ENCODE measurements at regions not wholly inside any gene's neighbourhood (a gene's known extent, or its start where the extent isn't known, plus 50 kb on each side); places are given as distances from the start of the nearest gene placed in this dataset.

- Histone ChIP-seq H3K36me3 (ENCODE audit: insufficient read depth, insufficient read length, low read length) (no peaks in the 10 kb centered on the region), H3K9ac (ENCODE audit: insufficient read length, low read depth) (no peak overlapping the region), H3K4me1 (ENCODE audit: insufficient read depth, insufficient read length) (no peaks in the 10 kb centered on the region), H3K4me3 (ENCODE audit: insufficient read length, low read depth) (no peak overlapping the region), H3K9me3 (ENCODE audit: insufficient read depth, low read length) (no peaks in the 10 kb centered on the region), H3K27me3 (ENCODE audit: insufficient read depth, insufficient read length) (no peaks in the 10 kb centered on the region)
- no peak for TF ChIP-seq SUZ12 (IDR thresholded peaks at IDR 0.05; ENCODE audit: extremely low read depth, insufficient read depth, insufficient read length)
- no peak for DNase-seq (ENCODE audit: low read depth, low spot score)
Measured at GRCh38 chr20:22929661-22930060, 105.5 kb upstream of the SSTR4 start.

GRCh38 chr20:22931653-22932608, 103.2 kb upstream of the SSTR4 start:
- no peaks in the 10 kb centered on the region for H3K36me3 ChIP-seq (ENCODE audit: insufficient read depth, insufficient read length, low read length)
- H3K27me3 ChIP-seq (ENCODE audit: insufficient read depth, insufficient read length): no peaks in the 10 kb centered on the region
- H3K4me1 ChIP-seq (ENCODE audit: insufficient read depth, insufficient read length): no peaks in the 10 kb centered on the region
- no peak for TF ChIP-seq ZNF274 (IDR thresholded peaks at IDR 0.05; ENCODE audit: low read depth, low read length)
- no peak for TF ChIP-seq SUZ12 (IDR thresholded peaks at IDR 0.05; ENCODE audit: extremely low read depth, insufficient read depth, insufficient read length)
- no peak for TF ChIP-seq YY1 (IDR thresholded peaks at IDR 0.05; ENCODE audit: insufficient read depth, insufficient read length)
- no peak overlapping the region for H3K9ac ChIP-seq (ENCODE audit: insufficient read length, low read depth)
- DNase-seq (ENCODE audit: low read depth, low spot score): no peak
- H3K4me3 ChIP-seq (ENCODE audit: insufficient read length, low read depth): no peak overlapping the region
- no peaks in the 10 kb centered on the region for H3K9me3 ChIP-seq (ENCODE audit: insufficient read depth, low read length)

- no peak overlapping the region for H3K4me3 ChIP-seq (ENCODE audit: insufficient read length, low read depth)
- H3K9me3 ChIP-seq (ENCODE audit: insufficient read depth, low read length): no peaks in the 10 kb centered on the region
- H3K9ac ChIP-seq (ENCODE audit: insufficient read length, low read depth): no peak overlapping the region
- TF ChIP-seq SUZ12 (IDR thresholded peaks at IDR 0.05; ENCODE audit: extremely low read depth, insufficient read depth, insufficient read length): no peak
- no peak for TF ChIP-seq YY1 (IDR thresholded peaks at IDR 0.05; ENCODE audit: insufficient read depth, insufficient read length)
- no peak for TF ChIP-seq ZNF274 (IDR thresholded peaks at IDR 0.05; ENCODE audit: low read depth, low read length)
- no peaks in the 10 kb centered on the region for H3K4me1 ChIP-seq (ENCODE audit: insufficient read depth, insufficient read length)
- no peak for DNase-seq (ENCODE audit: low read depth, low spot score)
- H3K36me3 ChIP-seq (ENCODE audit: insufficient read depth, insufficient read length, low read length): no peaks in the 10 kb centered on the region
- H3K27me3 ChIP-seq (ENCODE audit: insufficient read depth, insufficient read length): no peaks in the 10 kb centered on the region
Measured at GRCh38 chr20:22939181-22939580, 95.9 kb upstream of the SSTR4 start.

- no peak for TF ChIP-seq YY1 (IDR thresholded peaks at IDR 0.05; ENCODE audit: insufficient read depth, insufficient read length)
- TF ChIP-seq ZNF274 (IDR thresholded peaks at IDR 0.05; ENCODE audit: low read depth, low read length): no peak
- Histone ChIP-seq H3K27me3 (ENCODE audit: insufficient read depth, insufficient read length) (no peaks in the 10 kb centered on the region), H3K4me3 (ENCODE audit: insufficient read length, low read depth) (no peak overlapping the region), H3K4me1 (ENCODE audit: insufficient read depth, insufficient read length) (no peaks in the 10 kb centered on the region), H3K9me3 (ENCODE audit: insufficient read depth, low read length) (no peaks in the 10 kb centered on the region), H3K9ac (ENCODE audit: insufficient read length, low read depth) (no peak overlapping the region), H3K36me3 (ENCODE audit: insufficient read depth, insufficient read length, low read length) (no peaks in the 10 kb centered on the region)
- DNase-seq (ENCODE audit: low read depth, low spot score): no peak
Measured at GRCh38 chr20:22940350-22940749, 94.8 kb upstream of the SSTR4 start.

- no peak for TF ChIP-seq ZNF274 (IDR thresholded peaks at IDR 0.05; ENCODE audit: low read depth, low read length)
- TF ChIP-seq YY1 (IDR thresholded peaks at IDR 0.05; ENCODE audit: insufficient read depth, insufficient read length): no peak
- TF ChIP-seq SUZ12 (IDR thresholded peaks at IDR 0.05; ENCODE audit: extremely low read depth, insufficient read depth, insufficient read length): no peak
- no peaks in the 10 kb centered on the region for H3K27me3 ChIP-seq (ENCODE audit: insufficient read depth, insufficient read length)
- H3K9ac ChIP-seq (ENCODE audit: insufficient read length, low read depth): no peak overlapping the region
- no peaks in the 10 kb centered on the region for H3K9me3 ChIP-seq (ENCODE audit: insufficient read depth, low read length)
- no peaks in the 10 kb centered on the region for H3K36me3 ChIP-seq (ENCODE audit: insufficient read depth, insufficient read length, low read length)
- no peak for DNase-seq (ENCODE audit: low read depth, low spot score)
- no peak overlapping the region for H3K4me3 ChIP-seq (ENCODE audit: insufficient read length, low read depth)
- H3K4me1 ChIP-seq (ENCODE audit: insufficient read depth, insufficient read length): no peaks in the 10 kb centered on the region
Measured at GRCh38 chr20:22941550-22941949, 93.6 kb upstream of the SSTR4 start.

GRCh38 chr20:22942742-22943141, 92.4 kb upstream of the SSTR4 start:
- DNase-seq (ENCODE audit: low read depth, low spot score): no peak
- Histone ChIP-seq H3K36me3 (ENCODE audit: insufficient read depth, insufficient read length, low read length) (no peaks in the 10 kb centered on the region), H3K9me3 (ENCODE audit: insufficient read depth, low read length) (no peaks in the 10 kb centered on the region), H3K4me3 (ENCODE audit: insufficient read length, low read depth) (no peak overlapping the region), H3K4me1 (ENCODE audit: insufficient read depth, insufficient read length) (no peaks in the 10 kb centered on the region), H3K9ac (ENCODE audit: insufficient read length, low read depth) (no peak overlapping the region), H3K27me3 (ENCODE audit: insufficient read depth, insufficient read length) (no peaks in the 10 kb centered on the region)
- no peak for TF ChIP-seq SUZ12 (IDR thresholded peaks at IDR 0.05; ENCODE audit: extremely low read depth, insufficient read depth, insufficient read length)
- TF ChIP-seq ZNF274 (IDR thresholded peaks at IDR 0.05; ENCODE audit: low read depth, low read length): no peak
- no peak for TF ChIP-seq YY1 (IDR thresholded peaks at IDR 0.05; ENCODE audit: insufficient read depth, insufficient read length)

- Histone ChIP-seq H3K9me3 (ENCODE audit: insufficient read depth, low read length) (no peaks in the 10 kb centered on the region), H3K4me1 (ENCODE audit: insufficient read depth, insufficient read length) (no peaks in the 10 kb centered on the region), H3K36me3 (ENCODE audit: insufficient read depth, insufficient read length, low read length) (no peaks in the 10 kb centered on the region), H3K4me3 (ENCODE audit: insufficient read length, low read depth) (no peak overlapping the region), H3K27me3 (ENCODE audit: insufficient read depth, insufficient read length) (no peaks in the 10 kb centered on the region), H3K9ac (ENCODE audit: insufficient read length, low read depth) (no peak overlapping the region)
- TF ChIP-seq SUZ12 (IDR thresholded peaks at IDR 0.05; ENCODE audit: extremely low read depth, insufficient read depth, insufficient read length): no peak
- DNase-seq (ENCODE audit: low read depth, low spot score): no peak
Measured at GRCh38 chr20:22944062-22944461, 91.0 kb upstream of the SSTR4 start.
